ENCODE measurements at regions not wholly inside any gene's neighbourhood (a gene's known extent, or its start where the extent isn't known, plus 50 kb on each side); places are given as distances from the start of the nearest gene placed in this dataset.

GRCh38 chr7:54956865-54957264 lies 62.0 kb upstream of the EGFR start:
- TF ChIP-seq CTCF (conservative IDR thresholded peaks at IDR 0.05; ENCODE audit: low read depth, low read length): no peak
- TF ChIP-seq EZH2 (IDR thresholded peaks at IDR 0.05; ENCODE audit: borderline replicate concordance, low read depth, low read length, poor library complexity, severe bottlenecking): no peak
- no peaks in the 10 kb centered on the region for H3K36me3 ChIP-seq (ENCODE audit: insufficient read depth, low read length, poor library complexity, severe bottlenecking)
- H3K4me3 ChIP-seq (ENCODE audit: low read depth, low read length, poor library complexity, severe bottlenecking): no peak overlapping the region
- no peaks in the 10 kb centered on the region for H3K9me3 ChIP-seq (ENCODE audit: low read depth, low read length, poor library complexity, severe bottlenecking)
- no peaks in the 10 kb centered on the region for H3K4me1 ChIP-seq (ENCODE audit: insufficient read depth, low read length, poor library complexity, severe bottlenecking)
- no peak overlapping the region for H3K27ac ChIP-seq (ENCODE audit: low read depth, low read length, poor library complexity, severe bottlenecking)
- H3K27me3 ChIP-seq (replicated peaks; ENCODE audit: insufficient read depth, low read depth, low read length, poor library complexity): no peaks in the 10 kb centered on the region
- no TSS peak for BruUV-seq (replicated peaks)
- intact Hi-C loops (cut with micrococcal nuclease; ENCODE audit: unreplicated experiment): no loop called here
- ChIA-PET POLR2A (ENCODE audit: low non-redundant PET) (no interaction called here), CTCF (no interaction called here)
- no peak for DNase-seq (ENCODE audit: low spot score)

- POLR2A ChIA-PET (ENCODE audit: low non-redundant PET): no interaction called here
- DNase-seq (ENCODE audit: low spot score): peak; percentile 41
- H3K9me3 ChIP-seq (ENCODE audit: low read depth, low read length, poor library complexity, severe bottlenecking): no peaks in the 10 kb centered on the region
- no TSS peak for BruUV-seq (replicated peaks)
- H3K27me3 ChIP-seq (replicated peaks; ENCODE audit: insufficient read depth, low read depth, low read length, poor library complexity): no peaks in the 10 kb centered on the region
- intact Hi-C loops (cut with micrococcal nuclease; ENCODE audit: unreplicated experiment): no loop called here
- H3K4me1 ChIP-seq (ENCODE audit: insufficient read depth, low read length, poor library complexity, severe bottlenecking): no peaks in the 10 kb centered on the region
- TF ChIP-seq CTCF (conservative IDR thresholded peaks at IDR 0.05; ENCODE audit: low read depth, low read length) (no peak), EZH2 (IDR thresholded peaks at IDR 0.05; ENCODE audit: borderline replicate concordance, low read depth, low read length, poor library complexity, severe bottlenecking) (no peak)
- H3K27ac ChIP-seq (ENCODE audit: low read depth, low read length, poor library complexity, severe bottlenecking): no peak overlapping the region
- CTCF ChIA-PET: no interaction called here
- H3K36me3 ChIP-seq (ENCODE audit: insufficient read depth, low read length, poor library complexity, severe bottlenecking): no peaks in the 10 kb centered on the region
- H3K4me3 ChIP-seq (ENCODE audit: low read depth, low read length, poor library complexity, severe bottlenecking): no peak overlapping the region
These were observed 58.3 kb upstream of the EGFR start for GRCh38 chr7:54960517-54960916.

- Histone ChIP-seq H3K9me3 (ENCODE audit: low read depth, low read length, poor library complexity, severe bottlenecking) (no peaks in the 10 kb centered on the region), H3K4me1 (ENCODE audit: insufficient read depth, low read length, poor library complexity, severe bottlenecking) (no peaks in the 10 kb centered on the region), H3K36me3 (ENCODE audit: insufficient read depth, low read length, poor library complexity, severe bottlenecking) (no peaks in the 10 kb centered on the region), H3K27ac (ENCODE audit: low read depth, low read length, poor library complexity, severe bottlenecking) (no peak overlapping the region), H3K27me3 (replicated peaks; ENCODE audit: insufficient read depth, low read depth, low read length, poor library complexity) (no peaks in the 10 kb centered on the region), H3K4me3 (ENCODE audit: low read depth, low read length, poor library complexity, severe bottlenecking) (no peak overlapping the region)
- POLR2A ChIA-PET (ENCODE audit: low non-redundant PET): no interaction called here
- intact Hi-C loops (cut with micrococcal nuclease; ENCODE audit: unreplicated experiment): no loop called here
- TF ChIP-seq EZH2 (IDR thresholded peaks at IDR 0.05; ENCODE audit: borderline replicate concordance, low read depth, low read length, poor library complexity, severe bottlenecking): no peak
- no peak for TF ChIP-seq CTCF (conservative IDR thresholded peaks at IDR 0.05; ENCODE audit: low read depth, low read length)
- no peak for DNase-seq (ENCODE audit: low spot score)
- CTCF ChIA-PET: no interaction called here
- BruUV-seq (replicated peaks): no TSS peak
These were observed 57.4 kb upstream of the EGFR start for GRCh38 chr7:54961391-54961790.

All from A673 (cell line).